Panc1 (cell line): ENCODE measurements at regions not wholly inside any gene's neighbourhood (a gene's known extent, or its start where the extent isn't known, plus 50 kb on each side); places are given as distances from the start of the nearest gene placed in this dataset.

Experiments used
- ATAC-seq: fragments of 200-7000 bp; cut with Tn5 transposase; 2 replicates; pipeline ENCODE4 v1.9.1; 2020; ENCODE audit warnings: mild to moderate bottlenecking, moderate library complexity
- BruUV-seq: library from RNA; stranded (reverse); fragments of 400-500 nt; replicated peaks from 2 replicates; lab custom pipeline; 2021; lab: Mats Ljungman, UMichigan
- CTCF ChIA-PET: fragments of 300-600 bp; sonication (Branson Sonifier 250); formaldehyde crosslinking; loops from one replicate; lab custom pipeline; 2022; ENCODE audit warnings: antibody characterized with exemption; lab: Charles Lee
- POLR2A ChIA-PET: fragments of 300-600 bp; sonication (Branson Sonifier 250); formaldehyde crosslinking; loops from one replicate; lab custom pipeline; 2022; ENCODE audit warnings: antibody characterized with exemption; lab: Charles Lee
- DNase-seq: peaks from one replicate; pipeline ENCODE4 v3.0.0-alpha.2; 2010; ENCODE audit warnings: low read depth, low spot score
- H3K27ac ChIP-seq: 2 replicates; pipeline ENCODE4 v1.5.1; 2011; ENCODE audit warnings: mild to moderate bottlenecking, low read length, inconsistent platforms
- H3K27me3 ChIP-seq: fragments of 200-500 bp; sonication (Bioruptor generic); 2 replicates; pipeline ENCODE4 v1.6.0; 2014; ENCODE audit warnings: low read length, inconsistent platforms; ENCODE audit not compliant: control insufficient read depth, insufficient read depth
- H3K36me3 ChIP-seq: fragments of 200-500 bp; sonication (Bioruptor generic); 2 replicates; pipeline ENCODE4 v1.5.1; 2014; ENCODE audit warnings: inconsistent platforms, mild to moderate bottlenecking, low read length, moderate library complexity; ENCODE audit not compliant: control insufficient read depth, insufficient read depth
- H3K4me1 ChIP-seq: 2 replicates; pipeline ENCODE4 v1.5.1; 2011; ENCODE audit warnings: inconsistent platforms, mild to moderate bottlenecking, low read length, moderate library complexity; ENCODE audit not compliant: control insufficient read depth, insufficient read depth
- H3K4me3 ChIP-seq, 2 experiments: 2 replicates each; pipeline ENCODE4 v1.5.1; 2011 to 2012; ENCODE audit warnings: low read depth in 2 of 2, low read length in 2 of 2, mild to moderate bottlenecking in 2 of 2, inconsistent platforms in 1 of 2, moderate library complexity in 1 of 2
- H3K9me3 ChIP-seq: fragments of 200-500 bp; sonication (Bioruptor generic); 2 replicates; pipeline ENCODE4 v1.5.1; 2014; ENCODE audit warnings: low read depth, mild to moderate bottlenecking, inconsistent platforms, low read length, moderate library complexity; ENCODE audit not compliant: control insufficient read depth, insufficient read depth
- CTCF ChIP-seq: fragments of 450-650 bp; IDR thresholded peaks from 2 replicates; pipeline ENCODE4 v1.5.1; 2017; ENCODE audit warnings: mild to moderate bottlenecking
- POLR2AphosphoS5 ChIP-seq: IDR thresholded peaks from 2 replicates; pipeline ENCODE4 v1.6.1; 2012; ENCODE audit warnings: mild to moderate bottlenecking, low read depth, low read length, moderate library complexity
- REST ChIP-seq, 2 experiments: IDR thresholded peaks; 2 replicates each; pipeline ENCODE4 v1.6.1; 2011 to 2012; ENCODE audit warnings: low read depth in 2 of 2, control low read depth in 1 of 2, low read length in 1 of 2, mild to moderate bottlenecking in 1 of 2, moderate library complexity in 1 of 2; ENCODE audit not compliant: insufficient read depth in 1 of 2
- SIN3A ChIP-seq: IDR thresholded peaks from 2 replicates; pipeline ENCODE4 v1.6.1; 2012; ENCODE audit warnings: low read depth, mild to moderate bottlenecking, low read length, moderate library complexity, borderline replicate concordance; ENCODE audit not compliant: insufficient read depth
- TCF7L2 ChIP-seq: IDR thresholded peaks from 2 replicates; pipeline ENCODE4 v1.6.1; 2011; ENCODE audit warnings: mild to moderate bottlenecking, low read depth, low read length, inconsistent platforms
- in situ Hi-C: cut with HindIII; loops from 2 replicates; pipeline ENCODE4 v1.10.0; 2016; ENCODE audit warnings: low sequenced_read_pairs, low pct_unique_long_range_greater_than_20kb
- intact Hi-C: fragments of 100-400 bp; cut with micrococcal nuclease; formaldehyde crosslinking; loops from one replicate; pipeline ENCODE4 v1.10.0; 2022; ENCODE audit not compliant: unreplicated experiment

GRCh38 chrX:145919400-145919799 is 101.8 kb downstream of the SLITRK2 start:
- intact Hi-C loops = no loop called here
- TF ChIP-seq POLR2AphosphoS5 (no peak), CTCF (no peak), TCF7L2 (no peak), SIN3A (no peak), REST (IDR thresholded peaks at IDR 0.05; ENCODE audit: insufficient read depth in 1 of 2, low read depth in 2 of 2, low read length in 1 of 2) (no peak)
- BruUV-seq = no TSS peak
- Histone ChIP-seq H3K27ac (no peak overlapping the region), H3K36me3 (no peaks in the 10 kb centered on the region; the same call in 1 of the 2 replicates), H3K4me1 (no peaks in the 10 kb centered on the region), H3K4me3 (no peak overlapping the region), H3K27me3 (no peaks in the 10 kb centered on the region), H3K9me3 (no peaks in the 10 kb centered on the region)
- in situ Hi-C loops = no loop called here
- ATAC-seq (no peak), DNase-seq (no peak)
- POLR2A ChIA-PET = no interaction called here
- CTCF ChIA-PET = no interaction called here

GRCh38 chrX:145923376-145923775 is 105.7 kb downstream of the SLITRK2 start:
- CTCF ChIA-PET = no interaction called here

More at GRCh38 chrX:145923376-145923775, 105.7 kb downstream of the SLITRK2 start:
- in situ Hi-C loops = no loop called here
- DNase-seq (no peak), ATAC-seq (no peak)
- Histone ChIP-seq H3K27ac (no peak overlapping the region), H3K36me3 (no peaks in the 10 kb centered on the region), H3K4me1 (no peaks in the 10 kb centered on the region), H3K4me3 (no peak overlapping the region), H3K9me3 (no peaks in the 10 kb centered on the region), H3K27me3 (no peaks in the 10 kb centered on the region)
- no TSS peak for BruUV-seq
- TF ChIP-seq CTCF (no peak), TCF7L2 (no peak), REST (IDR thresholded peaks at IDR 0.05; ENCODE audit: insufficient read depth in 1 of 2, low read depth in 2 of 2, low read length in 1 of 2) (no peak), POLR2AphosphoS5 (no peak), SIN3A (no peak)
- POLR2A ChIA-PET = no interaction called here
- intact Hi-C loops = no loop called here
